ENCODE measurements at regions not wholly inside any gene's neighbourhood (a gene's known extent, or its start where the extent isn't known, plus 50 kb on each side); places are given as distances from the start of the nearest gene placed in this dataset.

DNA sequence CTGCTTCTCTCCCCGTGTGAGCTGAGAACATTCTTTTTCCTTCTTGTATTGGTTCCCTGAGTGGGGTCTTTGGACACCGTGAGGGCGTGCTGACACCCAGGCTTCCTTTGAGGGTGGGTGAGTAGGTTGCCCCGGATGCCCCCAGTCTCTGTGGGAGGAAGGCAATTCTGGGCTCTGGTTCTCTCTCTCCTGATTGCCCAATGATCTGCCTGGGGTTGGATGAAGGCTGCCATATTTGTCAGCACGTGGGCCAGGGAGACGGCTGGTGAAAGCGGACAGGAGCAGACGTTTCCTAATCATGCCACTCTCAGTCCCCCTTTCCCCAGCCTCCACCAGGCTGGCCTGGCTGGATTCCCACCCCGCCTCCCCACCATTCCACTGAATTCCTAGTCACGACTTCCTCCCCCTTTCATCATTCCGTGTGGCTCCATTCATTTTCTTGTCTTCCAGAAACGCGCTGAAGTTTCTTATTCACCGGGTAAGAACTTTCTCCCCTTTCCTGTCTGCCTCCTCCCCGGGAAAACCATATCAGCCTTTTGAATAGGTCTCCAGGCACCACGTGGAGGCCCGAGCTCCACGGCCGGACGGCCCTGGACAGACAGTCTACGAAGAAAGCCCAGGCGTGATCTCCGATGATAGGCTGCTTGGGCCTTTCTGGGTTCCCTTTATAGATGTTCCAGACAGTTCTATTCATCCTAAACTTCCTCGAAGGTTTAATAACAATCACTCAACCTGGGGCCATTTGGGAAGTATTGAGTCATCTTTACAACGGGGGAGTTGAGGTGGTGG lies 98.7 kb upstream of the NPTX2 start:
- no peak for DNase-seq (ENCODE audit: low read depth in 1 of 2, low spot score in 1 of 2)

DNA sequence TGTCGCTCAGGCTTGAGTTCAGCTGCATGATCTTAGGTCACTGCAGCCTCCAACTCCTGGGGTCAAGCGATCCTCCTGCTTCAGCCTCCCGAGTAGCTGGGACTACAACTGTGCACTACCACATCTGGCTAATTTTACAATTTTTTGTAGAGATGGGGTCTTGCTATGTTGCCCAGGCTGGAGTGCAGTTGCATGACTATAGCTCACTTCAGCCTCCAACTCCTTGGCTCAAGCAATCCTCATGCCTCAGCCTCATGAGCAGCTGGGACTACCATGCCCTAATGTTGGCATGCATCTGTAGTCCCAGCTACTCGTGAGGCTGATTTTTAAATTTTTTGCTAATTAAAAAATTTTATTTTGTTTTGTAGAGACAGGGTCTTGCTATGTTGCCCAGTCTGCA lies 101.9 kb upstream of the NPTX2 start:
- DNase-seq (ENCODE audit: low read depth in 1 of 2, low spot score in 1 of 2): no peak

DNA sequence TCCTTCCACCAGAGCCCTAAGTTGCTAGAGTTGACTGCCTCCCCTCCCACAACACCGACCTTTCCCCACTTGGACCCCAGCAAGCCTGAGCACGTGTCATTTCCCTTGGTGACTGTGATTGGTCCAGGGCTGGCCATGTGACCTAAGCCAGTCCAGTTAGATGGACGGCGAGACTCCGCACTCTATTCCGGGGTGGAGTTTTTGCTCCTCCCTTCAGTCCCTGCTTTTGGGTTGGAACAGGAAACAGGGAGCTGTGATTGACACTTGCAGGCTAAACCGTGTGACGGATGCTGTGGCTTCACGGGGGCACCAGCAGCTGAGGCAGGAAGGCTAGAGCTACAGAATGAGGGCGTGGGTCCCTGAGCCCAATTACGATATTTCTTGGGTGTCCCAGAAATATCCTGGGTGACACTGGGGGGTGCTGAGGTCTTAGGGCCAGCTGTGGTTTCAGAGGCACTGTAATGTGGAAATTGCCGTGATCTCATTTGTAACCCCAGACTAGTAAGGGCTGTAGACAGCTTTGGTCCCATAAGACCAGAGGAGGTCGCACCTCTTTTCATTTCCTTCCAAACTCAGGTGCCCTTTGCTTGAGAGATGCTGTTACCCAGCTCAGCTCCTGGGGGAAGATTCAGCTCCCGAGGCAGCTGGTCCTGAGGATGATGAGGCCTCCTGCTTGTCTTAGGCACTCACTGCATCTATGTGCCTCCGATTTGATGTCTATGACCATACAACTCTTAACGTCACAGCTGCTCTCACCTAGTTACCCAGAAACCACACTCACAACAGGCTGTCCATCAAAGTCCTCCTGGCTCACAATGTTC lies 102.7 kb upstream of the NPTX2 start:
- DNase-seq (ENCODE audit: low read depth in 1 of 2, low spot score in 1 of 2): no peak

DNA sequence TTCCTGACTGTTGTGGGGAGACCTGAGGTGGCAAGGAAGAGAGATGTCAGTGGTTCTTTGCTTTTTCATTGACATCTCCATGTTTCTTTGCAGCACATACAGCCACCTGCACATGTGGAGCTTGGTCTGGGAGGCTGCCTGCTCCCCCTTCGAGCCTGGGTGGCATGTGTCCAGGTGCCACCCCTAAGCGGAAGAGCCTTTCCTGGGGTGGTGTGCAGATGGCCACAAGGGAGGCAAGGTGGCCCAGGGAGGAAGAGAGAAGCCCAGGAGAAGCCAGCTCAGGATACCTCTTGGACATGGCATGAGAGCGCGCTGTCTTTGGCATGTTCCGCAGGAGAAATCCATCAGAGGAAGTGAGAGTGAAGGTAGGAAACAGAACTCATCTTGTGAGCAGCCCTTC lies 105.9 kb upstream of the NPTX2 start:
- no peak for DNase-seq (ENCODE audit: low read depth in 1 of 2, low spot score in 1 of 2)

DNA sequence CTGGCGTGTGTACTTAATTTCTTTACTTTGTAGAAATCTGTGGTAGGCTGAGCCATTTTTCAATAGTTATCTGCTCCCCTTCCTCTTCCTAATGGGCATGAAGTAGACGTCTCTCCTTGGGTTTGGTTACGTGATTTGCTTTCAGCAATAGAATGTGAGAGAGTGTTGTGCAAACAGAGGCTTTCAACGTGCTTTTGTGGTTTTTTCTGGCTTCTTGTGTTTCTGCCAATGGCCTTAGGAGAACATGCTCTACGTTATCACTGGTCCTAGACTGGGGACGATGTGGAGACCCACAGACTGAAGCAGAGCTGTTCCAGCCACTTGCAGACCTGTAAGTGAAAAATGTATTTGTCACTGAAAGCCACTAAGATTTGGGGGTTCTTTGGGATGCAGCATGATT lies 107.2 kb upstream of the NPTX2 start:
- DNase-seq (ENCODE audit: low read depth in 1 of 2, low spot score in 1 of 2): no peak

- DNase-seq (ENCODE audit: low read depth in 1 of 2, low spot score in 1 of 2): no peak
These were observed 105.6 kb upstream of the BAIAP2L1 start for GRCh38 chr7:98506471-98506870.

DNA sequence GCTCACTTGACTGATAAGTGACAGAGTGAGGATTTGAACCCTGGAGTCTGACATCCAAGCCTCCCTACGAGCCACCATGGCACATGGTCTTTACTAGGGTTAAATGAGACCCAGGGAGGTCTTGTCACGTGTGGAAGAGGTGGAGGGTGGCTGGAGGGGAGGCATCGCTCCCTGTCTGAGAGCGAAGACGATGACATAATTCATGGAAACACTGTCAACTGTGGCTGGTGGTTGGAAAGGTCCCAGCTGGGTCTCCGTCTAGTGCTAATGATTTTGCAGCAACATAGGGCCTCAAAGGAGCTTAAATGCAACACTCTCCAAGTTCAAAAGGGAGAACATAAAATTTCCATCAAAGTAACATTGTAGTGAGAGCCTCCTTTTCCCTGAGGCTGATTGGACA lies 99.9 kb upstream of the BAIAP2L1 start:
- no peak for DNase-seq (ENCODE audit: low read depth in 1 of 2, low spot score in 1 of 2)

DNA sequence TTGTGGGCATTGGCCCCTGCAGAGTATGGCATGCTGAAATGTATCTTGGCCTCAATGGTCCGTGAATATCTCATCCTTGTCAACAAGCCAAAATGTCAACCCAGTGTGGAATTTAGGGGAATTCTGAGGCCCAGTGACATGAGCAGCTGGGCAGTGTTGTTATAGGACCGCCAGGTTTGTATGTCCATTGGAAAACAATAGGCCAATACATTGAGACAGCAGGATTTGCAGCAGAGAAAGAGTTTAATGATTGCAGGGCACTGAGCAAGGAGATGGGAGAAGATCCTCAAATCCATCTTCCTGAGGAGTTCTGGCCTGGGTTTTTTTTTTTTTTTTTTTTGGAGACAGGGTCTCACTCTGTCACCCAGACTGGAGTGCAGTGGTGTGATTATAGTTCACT lies 95.7 kb upstream of the BAIAP2L1 start:
- no peak for DNase-seq (ENCODE audit: low read depth in 1 of 2, low spot score in 1 of 2)

DNA sequence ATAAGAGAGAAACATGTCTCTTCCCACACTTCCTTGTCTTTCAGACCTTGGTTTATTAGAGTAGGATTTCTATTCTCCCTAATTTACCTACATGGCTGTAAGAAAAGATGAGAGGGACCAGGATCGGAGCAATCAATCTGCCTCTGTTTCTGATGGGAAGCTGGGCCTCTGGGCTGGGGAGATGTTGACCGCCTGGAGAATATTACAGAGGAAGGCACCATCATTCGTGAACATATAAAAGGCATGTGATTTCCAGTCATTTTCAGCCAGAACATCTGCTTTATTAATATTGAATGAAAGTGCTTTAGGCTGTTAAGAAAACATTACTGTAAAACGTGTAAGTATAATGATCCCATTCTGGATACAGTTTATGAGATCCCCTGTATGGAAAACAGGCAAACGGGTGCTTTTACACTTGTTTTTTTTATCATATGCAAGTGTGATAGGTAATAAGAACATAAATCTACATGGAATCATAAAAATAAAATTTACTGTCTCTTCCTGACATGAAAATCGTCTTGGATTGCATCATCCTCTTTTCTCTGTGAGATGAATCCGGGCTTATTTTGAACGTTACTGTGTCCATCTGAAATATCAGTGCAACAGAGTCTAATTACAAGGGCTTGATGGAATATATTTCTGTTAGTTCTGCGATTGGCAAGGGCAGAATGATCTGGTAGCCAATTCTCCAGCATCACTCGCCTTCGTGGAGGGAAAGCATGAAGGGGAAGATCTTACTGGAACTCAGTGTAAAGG lies 94.5 kb upstream of the BAIAP2L1 start:
- DNase-seq (ENCODE audit: low read depth in 1 of 2, low spot score in 1 of 2): no peak

DNA sequence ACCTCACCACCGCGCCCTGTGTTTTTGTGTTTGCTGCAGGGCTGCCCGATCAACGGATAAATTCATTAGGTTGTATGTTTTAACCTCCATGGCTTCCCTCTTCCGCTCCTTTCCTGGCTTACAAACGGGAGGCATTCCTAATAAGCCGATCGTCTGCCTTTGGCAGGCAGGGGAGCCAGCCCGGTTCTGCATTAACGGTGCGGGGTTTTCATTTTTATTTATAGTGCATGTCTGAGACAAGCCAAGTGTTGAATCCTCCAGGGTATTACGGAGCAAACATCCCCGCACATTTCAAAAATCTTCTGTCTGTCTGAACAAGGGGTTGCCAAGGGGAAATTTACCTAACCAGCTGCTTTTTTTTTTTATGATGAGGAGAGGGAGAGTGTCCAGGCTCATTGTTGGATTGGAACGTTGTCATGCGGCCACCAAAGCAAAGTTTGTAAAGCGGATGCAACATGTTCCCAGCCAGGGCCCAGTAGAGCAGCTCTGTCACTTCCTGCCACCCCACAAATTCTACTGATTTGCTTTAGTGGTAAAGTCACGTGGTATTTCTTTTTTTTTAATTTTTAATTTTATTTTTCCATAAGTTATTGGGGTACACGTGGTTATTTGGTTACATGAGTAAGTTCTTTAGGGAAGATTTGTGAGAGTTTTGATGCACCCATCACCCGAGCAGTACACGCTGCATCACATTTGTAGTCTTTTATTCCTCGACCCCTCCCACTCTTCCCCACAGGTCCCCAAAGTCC lies 92.3 kb upstream of the BAIAP2L1 start:
- no peak for DNase-seq (ENCODE audit: low read depth in 1 of 2, low spot score in 1 of 2)

DNA sequence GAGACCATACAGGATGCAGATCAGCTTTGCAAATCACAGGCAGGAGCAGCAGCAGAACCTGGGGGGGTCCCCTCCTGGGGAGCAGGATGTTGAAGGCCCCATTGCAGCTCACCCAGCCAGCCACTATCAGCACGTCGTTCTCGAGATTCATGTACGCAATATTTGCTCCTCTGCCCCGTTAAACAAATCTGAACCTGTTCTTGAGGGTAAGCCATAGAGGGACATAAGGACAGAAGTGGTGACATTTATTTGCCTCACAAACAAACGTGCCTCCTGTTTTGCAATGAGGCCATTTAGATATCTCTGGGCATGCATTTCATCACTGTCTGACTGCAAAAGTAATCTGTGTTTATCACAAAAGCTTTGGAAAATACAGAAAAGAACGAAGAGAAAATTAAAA lies 87.3 kb upstream of the BAIAP2L1 start:
- DNase-seq (ENCODE audit: low read depth in 1 of 2, low spot score in 1 of 2): no peak

DNA sequence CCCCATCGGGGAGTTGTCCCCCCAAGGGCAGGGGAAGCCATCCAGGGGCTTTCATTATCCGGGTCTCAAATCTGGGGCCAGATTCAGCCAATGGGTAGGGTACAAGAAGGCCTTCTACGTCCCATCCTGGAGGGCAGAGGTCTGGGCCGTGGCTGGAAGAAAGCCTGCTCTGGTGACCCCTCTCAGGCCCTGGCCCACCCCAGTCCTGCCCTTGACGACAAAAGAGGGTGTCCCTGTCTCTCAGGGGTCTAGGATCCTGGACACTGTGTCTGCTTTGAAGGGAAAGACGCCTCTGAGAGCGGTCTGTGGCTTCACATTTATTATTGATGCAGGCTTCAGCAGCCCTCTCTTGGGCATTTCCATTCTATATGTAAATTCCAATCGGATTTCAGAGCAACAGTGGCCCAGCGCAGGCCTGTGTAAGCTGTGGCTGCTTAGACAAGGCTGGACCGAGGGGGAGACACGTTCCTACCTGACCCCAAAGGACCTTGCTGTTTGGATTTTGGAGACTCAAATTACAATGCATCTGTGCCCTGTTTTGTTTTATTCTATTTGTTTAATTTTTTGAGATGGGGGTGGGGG lies 83.2 kb upstream of the BAIAP2L1 start:
- no peak for DNase-seq (ENCODE audit: low read depth in 1 of 2, low spot score in 1 of 2)

DNA sequence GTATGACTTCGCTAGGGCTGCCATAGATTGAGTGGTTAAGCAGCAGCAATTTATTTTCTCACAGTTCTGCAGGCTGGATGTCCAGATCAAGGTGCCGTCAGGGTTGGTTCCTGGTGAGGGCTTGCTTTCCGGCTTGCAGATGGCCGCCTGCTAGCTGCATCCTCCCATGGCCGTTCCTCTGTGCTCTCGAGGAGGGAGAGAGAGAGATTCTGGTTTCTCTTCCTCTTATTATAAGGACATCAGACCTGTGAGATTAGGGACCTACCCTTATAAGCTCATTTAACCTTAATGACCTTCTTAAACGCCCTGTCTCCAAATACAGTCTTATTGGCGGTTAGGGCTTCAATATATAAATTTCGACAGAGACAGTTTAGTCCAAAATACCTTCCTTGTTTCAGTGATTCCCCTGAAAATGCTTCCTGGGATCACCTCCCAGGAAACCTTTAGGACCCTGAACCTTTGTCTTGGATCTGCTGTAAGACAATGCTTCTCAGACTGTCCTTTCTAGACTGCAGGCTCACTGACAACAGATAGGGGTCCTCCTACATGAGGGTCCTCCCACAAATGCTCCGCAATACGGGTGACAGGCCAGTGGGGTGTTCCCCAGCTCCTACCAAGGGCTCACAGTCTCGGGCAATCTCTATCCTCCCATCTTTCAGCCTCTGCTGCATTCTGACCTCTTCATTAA lies 82.5 kb upstream of the BAIAP2L1 start:
- DNase-seq (ENCODE audit: low read depth in 1 of 2, low spot score in 1 of 2): no peak

DNA sequence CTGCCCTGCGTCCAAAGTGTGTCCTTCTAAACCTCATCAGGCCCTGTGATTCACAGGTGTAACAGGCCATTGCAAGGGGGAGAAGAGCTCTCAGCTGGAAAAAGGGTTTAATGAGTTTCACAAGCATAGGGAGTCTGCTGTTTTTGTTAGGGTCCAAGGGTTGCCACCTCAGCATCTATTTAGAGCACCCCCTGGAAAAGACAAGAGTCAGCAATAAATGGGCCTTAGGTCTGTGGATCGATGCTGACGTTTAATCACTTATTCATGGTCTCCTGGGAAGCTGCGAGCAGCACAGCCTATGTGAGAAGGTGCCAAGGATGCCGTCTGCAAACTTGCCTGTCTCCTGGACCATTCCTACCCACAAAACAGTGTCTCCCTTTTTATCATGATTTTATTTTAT lies 78.4 kb upstream of the BAIAP2L1 start:
- DNase-seq (ENCODE audit: low read depth in 1 of 2, low spot score in 1 of 2): no peak

DNA sequence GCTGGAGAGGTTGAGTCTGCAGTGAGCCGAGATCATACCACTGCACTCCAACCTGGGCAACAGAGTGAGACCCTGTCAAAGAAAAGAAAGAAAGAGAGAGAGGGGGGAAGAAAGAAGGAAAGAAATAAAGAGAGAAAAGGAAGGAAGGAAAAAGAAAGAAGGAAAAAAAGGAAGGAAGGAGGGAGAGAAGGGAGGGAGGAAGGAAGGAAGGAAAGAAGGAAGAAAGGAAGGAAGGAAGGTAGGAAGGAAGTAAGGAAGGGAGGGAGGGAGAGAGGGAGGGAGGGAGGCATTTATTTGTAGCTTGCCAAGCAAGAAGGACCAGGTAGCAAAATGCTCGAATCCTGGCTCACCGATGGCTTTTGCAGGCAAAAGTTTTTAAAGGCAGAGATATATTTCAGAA lies 74.5 kb upstream of the BAIAP2L1 start:
- no peak for DNase-seq (ENCODE audit: low read depth in 1 of 2, low spot score in 1 of 2)

DNA sequence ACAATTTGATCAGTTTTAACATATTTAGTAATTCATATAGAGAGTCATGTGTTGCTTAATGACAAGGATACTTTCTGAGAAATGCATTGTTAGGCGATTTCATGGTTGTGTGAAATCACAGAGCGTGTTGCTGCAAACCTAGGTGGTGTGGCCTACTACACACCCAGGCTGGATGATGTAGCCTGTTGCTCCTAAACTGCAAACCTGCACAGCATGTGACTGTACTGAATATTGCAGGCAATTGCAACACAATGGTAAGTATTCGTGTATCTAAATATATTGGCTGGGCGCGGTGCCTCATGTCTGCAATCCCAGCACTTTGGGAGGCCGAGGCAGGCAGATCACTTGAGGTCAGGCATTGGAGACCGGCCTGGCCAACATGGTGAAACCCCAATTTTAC lies 73.7 kb upstream of the BAIAP2L1 start:
- no peak for DNase-seq (ENCODE audit: low read depth in 1 of 2, low spot score in 1 of 2)

DNA sequence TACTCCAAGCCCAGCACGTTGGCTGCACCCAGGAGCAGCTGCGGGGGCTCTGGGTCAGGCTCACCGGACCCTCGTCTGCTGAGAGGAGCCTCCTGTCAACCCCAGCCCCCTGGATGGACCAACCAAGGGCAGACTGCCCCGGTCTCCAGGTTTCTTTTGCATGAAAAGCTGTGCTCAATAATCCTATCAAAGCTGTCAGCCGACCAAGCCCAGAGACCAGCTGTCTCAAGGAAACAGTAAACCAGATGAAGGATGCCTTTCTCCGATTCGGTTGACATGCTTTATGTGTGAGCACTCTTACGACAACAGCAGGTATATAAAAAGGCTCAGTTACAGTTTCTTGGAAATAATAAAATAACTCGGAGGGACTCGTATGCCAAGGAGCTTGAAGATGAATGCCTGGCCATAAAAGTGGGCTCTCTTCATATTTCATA lies 71.6 kb upstream of the BAIAP2L1 start:
- no peak for DNase-seq (ENCODE audit: low read depth in 1 of 2, low spot score in 1 of 2)

DNA sequence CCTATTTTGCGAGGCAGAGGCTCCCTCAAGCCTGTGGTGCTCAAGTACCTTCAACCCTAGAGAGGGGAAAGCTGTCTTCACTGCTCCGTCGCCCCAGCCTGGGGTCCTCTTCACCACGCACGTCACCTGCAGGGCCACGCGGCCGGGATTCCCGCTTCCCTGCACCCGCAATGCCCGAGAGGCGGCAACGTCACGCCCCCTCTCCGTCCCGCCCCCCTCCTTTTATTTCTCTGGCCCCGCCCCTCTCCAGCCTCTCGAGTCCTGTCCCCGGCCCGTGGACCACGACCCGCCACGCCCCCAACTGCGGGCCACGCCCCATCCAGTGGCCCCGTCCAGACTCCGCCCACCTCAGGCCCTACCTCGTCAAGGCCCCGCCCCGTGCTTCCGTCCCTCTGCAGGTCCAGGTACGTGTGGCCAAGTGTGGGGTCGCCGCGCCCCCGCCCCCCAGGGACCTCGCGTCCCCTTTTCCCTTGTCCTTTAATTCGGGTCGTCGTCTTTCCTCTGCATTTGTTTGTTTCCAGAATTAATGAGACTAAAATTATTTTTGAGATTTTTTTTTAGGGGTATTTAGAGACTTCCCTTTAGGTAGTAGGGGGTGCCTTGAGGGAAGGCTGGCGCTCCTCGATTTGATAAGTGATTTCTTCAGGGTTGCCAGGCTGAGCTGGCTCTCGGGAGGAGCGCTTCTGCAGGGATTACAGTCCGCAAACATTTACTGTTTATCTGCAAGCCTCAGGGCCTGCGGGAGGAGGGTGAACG lies 69.8 kb upstream of the BAIAP2L1 start:
- peak in 1 of 2 donors; percentile 12 for DNase-seq (ENCODE audit: low read depth in 1 of 2, low spot score in 1 of 2)

- DNase-seq (ENCODE audit: low read depth in 1 of 2, low spot score in 1 of 2): no peak
These were observed 68.2 kb upstream of the BAIAP2L1 start for GRCh38 chr7:98469088-98469487.
